IMR-90 (cell line): ENCODE measurements at regions not wholly inside any gene's neighbourhood (a gene's known extent, or its start where the extent isn't known, plus 50 kb on each side); places are given as distances from the start of the nearest gene placed in this dataset.

Experiments used
- ATAC-seq: fragments of 200-7000 bp; cut with Tn5 transposase; 2 replicates; pipeline ENCODE4 v1.9.1; 2020; ENCODE audit warnings: low read depth, mild to moderate bottlenecking, moderate library complexity
- BruUV-seq: library from RNA; stranded (reverse); fragments of 400-500 nt; replicated peaks from 2 replicates; lab custom pipeline; 2021; lab: Mats Ljungman, UMichigan
- CTCF ChIA-PET: fragments of 300-600 bp; formaldehyde crosslinking; extraction: SDS; loops from one replicate; lab custom pipeline; 2021; ENCODE audit warnings: antibody characterized with exemption; lab: Yijun Ruan, JAX
- POLR2A ChIA-PET: fragments of 300-600 bp; sonication (Branson Sonifier 250); formaldehyde crosslinking; loops from one replicate; lab custom pipeline; 2022; ENCODE audit warnings: antibody characterized with exemption; ENCODE audit not compliant: unreplicated experiment; lab: Charles Lee
- DNase-seq: peaks from one replicate; pipeline ENCODE4 v3.0.0; 2013
- H2AFZ ChIP-seq: replicated peaks from 2 replicates; pipeline ENCODE3; 2013; ENCODE audit warnings: low read length, mild to moderate bottlenecking; ENCODE audit not compliant: poor library complexity
- H2AK5ac ChIP-seq: 2 replicates; pipeline ENCODE4 v1.6.1; 2013; ENCODE audit warnings: low read depth, low read length, inconsistent platforms
- H2AK9ac ChIP-seq: replicated peaks from 2 replicates; pipeline ENCODE3; 2013; ENCODE audit warnings: mild to moderate bottlenecking, low read depth, low read length, moderate library complexity; ENCODE audit not compliant: poor library complexity
- H2BK120ac ChIP-seq: 2 replicates; pipeline ENCODE4 v1.6.1; 2013; ENCODE audit warnings: low read depth, low read length, inconsistent platforms
- H2BK15ac ChIP-seq: 3 replicates; pipeline ENCODE4 v1.6.1; 2013; ENCODE audit warnings: low read depth, low read length, inconsistent platforms
- H2BK20ac ChIP-seq: 2 replicates; pipeline ENCODE4 v1.6.1; 2013; ENCODE audit warnings: low read depth, mild to moderate bottlenecking, inconsistent platforms, low read length, moderate library complexity
- H2BK5ac ChIP-seq: 2 replicates; pipeline ENCODE4 v1.6.1; 2013; ENCODE audit warnings: mild to moderate bottlenecking, low read depth, low read length, inconsistent platforms; ENCODE audit not compliant: poor library complexity, severe bottlenecking
- H3K14ac ChIP-seq: replicated peaks from 2 replicates; pipeline ENCODE4 v1.6.1; 2013; ENCODE audit warnings: low read depth, low read length, inconsistent platforms
- H3K18ac ChIP-seq: 2 replicates; pipeline ENCODE4 v1.6.1; 2013; ENCODE audit warnings: low read depth, low read length, control low read depth
- H3K23ac ChIP-seq: 2 replicates; pipeline ENCODE4 v1.6.1; 2013; ENCODE audit warnings: low read depth, low read length, inconsistent platforms
- H3K27ac ChIP-seq: 2 replicates; pipeline ENCODE4 v1.5.1; 2013; ENCODE audit warnings: mild to moderate bottlenecking, control low read depth, low read length; ENCODE audit not compliant: insufficient read depth
- H3K27me3 ChIP-seq: 2 replicates; pipeline ENCODE4 v1.6.1; 2013; ENCODE audit warnings: low read length; ENCODE audit not compliant: control insufficient read depth, insufficient read depth
- H3K36me3 ChIP-seq: 2 replicates; pipeline ENCODE4 v1.6.1; 2013; ENCODE audit warnings: low read length, mixed read lengths; ENCODE audit not compliant: control insufficient read depth, insufficient read depth
- H3K4ac ChIP-seq: 2 replicates; pipeline ENCODE4 v1.6.1; 2013; ENCODE audit warnings: low read depth, low read length, inconsistent platforms
- H3K4me1 ChIP-seq: 2 replicates; pipeline ENCODE4 v1.6.1; 2013; ENCODE audit warnings: low read length, mixed read lengths; ENCODE audit not compliant: control insufficient read depth, insufficient read depth
- H3K4me2 ChIP-seq: 2 replicates; pipeline ENCODE4 v1.6.1; 2013; ENCODE audit warnings: low read depth, mild to moderate bottlenecking, control low read depth, low read length, moderate library complexity
- H3K4me3 ChIP-seq: 2 replicates; pipeline ENCODE4 v1.5.1; 2013; ENCODE audit warnings: low read depth, mild to moderate bottlenecking, control low read depth, low read length, moderate library complexity; ENCODE audit not compliant: insufficient read depth
- H3K56ac ChIP-seq: 2 replicates; pipeline ENCODE4 v1.6.1; 2013; ENCODE audit warnings: low read length, inconsistent platforms; ENCODE audit not compliant: insufficient read depth; ENCODE audit errors: extremely low read depth
- H3K79me1 ChIP-seq, 2 experiments: 2 replicates each; pipeline ENCODE4 v1.6.1; 2013; ENCODE audit warnings: low read length in 2 of 2, inconsistent platforms in 1 of 2, low read depth in 1 of 2
- H3K9ac ChIP-seq: 2 replicates; pipeline ENCODE4 v1.6.1; 2013; ENCODE audit warnings: low read depth, low read length, control low read depth
- H3K9me1 ChIP-seq: 2 replicates; pipeline ENCODE4 v1.6.1; 2013; ENCODE audit warnings: low read length, inconsistent platforms; ENCODE audit not compliant: insufficient read depth
- H3K9me3 ChIP-seq: 2 replicates; pipeline ENCODE4 v1.6.1; 2013; ENCODE audit warnings: low read length; ENCODE audit not compliant: control insufficient read depth, insufficient read depth
- H4K20me1 ChIP-seq: 2 replicates; pipeline ENCODE4 v1.6.1; 2013; ENCODE audit warnings: low read length, inconsistent platforms; ENCODE audit not compliant: insufficient read depth
- H4K5ac ChIP-seq: 2 replicates; pipeline ENCODE4 v1.6.1; 2013; ENCODE audit warnings: mild to moderate bottlenecking, low read depth, low read length, control low read depth
- H4K8ac ChIP-seq, 2 experiments: 2 replicates each; pipeline ENCODE4 v1.6.1; 2013; ENCODE audit warnings: low read depth in 2 of 2, low read length in 2 of 2, control low read depth in 1 of 2, inconsistent platforms in 1 of 2
- H4K91ac ChIP-seq: 2 replicates; pipeline ENCODE4 v1.6.1; 2013; ENCODE audit warnings: low read depth, low read length, inconsistent platforms; ENCODE audit not compliant: insufficient read depth
- BHLHE40 ChIP-seq: fragments of 150-350 bp; IDR thresholded peaks from 2 replicates; pipeline ENCODE4 v1.6.1; 2016; ENCODE audit warnings: mild to moderate bottlenecking, low read depth, low read length
- CEBPB ChIP-seq: IDR thresholded peaks from 2 replicates; pipeline ENCODE4 v1.6.1; 2012; ENCODE audit warnings: low read depth, low read length, improper control_type of control experiment
- CHD1 ChIP-seq: IDR thresholded peaks from 2 replicates; pipeline ENCODE4 v1.6.1; 2012; ENCODE audit warnings: low read depth, low read length, improper control_type of control experiment
- CTCF ChIP-seq: conservative IDR thresholded peaks from 2 replicates; pipeline ENCODE4 v1.5.1; 2012; ENCODE audit warnings: mild to moderate bottlenecking, low read depth, low read length, improper control_type of control experiment
- ELK1 ChIP-seq: fragments of 150-350 bp; IDR thresholded peaks from 2 replicates; pipeline ENCODE4 v1.6.1; 2016; ENCODE audit warnings: low read depth, mild to moderate bottlenecking, low read length, moderate library complexity, borderline replicate concordance
- FOS ChIP-seq: fragments of 150-350 bp; IDR thresholded peaks from 2 replicates; pipeline ENCODE4 v1.6.1; 2016; ENCODE audit warnings: low read depth, low read length
- MAFK ChIP-seq: IDR thresholded peaks from 2 replicates; pipeline ENCODE4 v1.6.1; 2012; ENCODE audit warnings: low read depth, low read length, improper control_type of control experiment
- MAZ ChIP-seq: IDR thresholded peaks from 2 replicates; pipeline ENCODE4 v1.6.1; 2012; ENCODE audit warnings: low read depth, mild to moderate bottlenecking, low read length, improper control_type of control experiment, moderate library complexity, borderline replicate concordance
- MXI1 ChIP-seq: IDR thresholded peaks from 2 replicates; pipeline ENCODE4 v1.6.1; 2012; ENCODE audit warnings: low read depth, mild to moderate bottlenecking, low read length, moderate library complexity, borderline replicate concordance
- NFE2L2 ChIP-seq: fragments of 150-350 bp; IDR thresholded peaks from 2 replicates; pipeline ENCODE4 v1.6.1; 2016; ENCODE audit warnings: low read depth, mild to moderate bottlenecking, low read length
- POLR2A ChIP-seq: IDR thresholded peaks from 2 replicates; pipeline ENCODE4 v1.6.1; 2012; ENCODE audit warnings: mild to moderate bottlenecking, low read depth, low read length
- RAD21 ChIP-seq: IDR thresholded peaks from 2 replicates; pipeline ENCODE4 v1.6.1; 2012; ENCODE audit warnings: low read length, improper control_type of control experiment
- RCOR1 ChIP-seq: IDR thresholded peaks from 2 replicates; pipeline ENCODE4 v1.6.1; 2012; ENCODE audit warnings: mild to moderate bottlenecking, low read length, improper control_type of control experiment; ENCODE audit not compliant: insufficient replicate concordance
- RFX5 ChIP-seq: IDR thresholded peaks from 2 replicates; pipeline ENCODE4 v1.8.0; 2012; ENCODE audit warnings: low read depth, mild to moderate bottlenecking, low read length, moderate library complexity
- SMC3 ChIP-seq: fragments of 150-350 bp; IDR thresholded peaks from 2 replicates; pipeline ENCODE4 v1.6.1; 2016; ENCODE audit warnings: low read depth, mild to moderate bottlenecking, antibody characterized with exemption, low read length, moderate library complexity
- USF2 ChIP-seq: fragments of 150-350 bp; IDR thresholded peaks from 2 replicates; pipeline ENCODE4 v1.6.1; 2017; ENCODE audit warnings: mild to moderate bottlenecking, antibody characterized with exemption, low read length, low read depth
- WGBS, 2 experiments: methylation state at CpG; one replicate each; pipeline versions ENCODE4 v1.1.5 to v1.1.7; 2013; ENCODE audit warnings: missing lambda C conversion rate in 2 of 2; ENCODE audit not compliant: insufficient read length in 1 of 2; ENCODE audit errors: extremely low coverage in 2 of 2; 5-methylcytosine and 5-hydroxymethylcytosine counted together
- dilution Hi-C: fragments of 300-500 bp; cut with HindIII; formaldehyde crosslinking; loops from one replicate; pipeline ENCODE4 v1.14.3; 2018; ENCODE audit warnings: low sequenced_read_pairs; ENCODE audit not compliant: unreplicated experiment
- in situ Hi-C: fragments of 300-500 bp; cut with MboI; formaldehyde crosslinking; loops from 3 replicates; pipeline ENCODE4 v1.14.3; 2019; ENCODE audit warnings: low sequenced_read_pairs, inconsistent platforms, mixed read lengths
- intact Hi-C: fragments of 100-400 bp; cut with micrococcal nuclease; formaldehyde crosslinking; loops from 2 replicates; pipeline ENCODE4 v1.10.0; 2022

- Histone ChIP-seq H2BK120ac (no peak overlapping the region), H3K4ac (no peak overlapping the region), H3K27ac (no peak overlapping the region), H2AK9ac (no peak overlapping the region), H3K79me1 (no peaks in the 10 kb centered on the region), H3K14ac (no peak overlapping the region), H3K23ac (no peak overlapping the region), H3K27me3 (peaks cover 2% of the 10 kb centered on the region; the same call in 1 of the 2 replicates), H2AK5ac (no peak overlapping the region), H2AFZ (no peak overlapping the region), H2BK20ac (no peak overlapping the region), H3K4me3 (no peak overlapping the region), H4K8ac (no peak overlapping the region), H3K4me2 (no peak overlapping the region), H3K18ac (no peak overlapping the region), H3K36me3 (no peaks in the 10 kb centered on the region), H4K91ac (no peak overlapping the region), H2BK15ac (no peak overlapping the region), H4K20me1 (no peaks in the 10 kb centered on the region), H4K5ac (no peak overlapping the region), H2BK5ac (no peak overlapping the region), H3K9ac (no peak overlapping the region), H3K56ac (no peak overlapping the region), H3K9me3 (no peaks in the 10 kb centered on the region), H3K9me1 (no peaks in the 10 kb centered on the region), H3K4me1 (peaks cover 3% of the 10 kb centered on the region; the same call in 1 of the 2 replicates)
- CTCF ChIA-PET = no interaction called here
- TF ChIP-seq CHD1 = no peak
- no peak for TF ChIP-seq MAFK
- no peak for TF ChIP-seq BHLHE40
- no peak for TF ChIP-seq RFX5
- no peak for TF ChIP-seq MAZ
- TF ChIP-seq CTCF = no peak
- no peak for TF ChIP-seq POLR2A
- no peak for TF ChIP-seq SMC3
- TF ChIP-seq ELK1 = no peak
- TF ChIP-seq MXI1 = no peak
- no peak for TF ChIP-seq RAD21
- no peak for TF ChIP-seq NFE2L2
- TF ChIP-seq USF2 = no peak
- TF ChIP-seq CEBPB = no peak
- TF ChIP-seq FOS = no peak
- no peak for TF ChIP-seq RCOR1
- DNase-seq (no peak), ATAC-seq (no peak)
- in situ Hi-C loops = loop anchor here (25.0 kb wide), 1 partner anchor 418 kb away; the partner anchor contains the start of gene FAM210B
- intact Hi-C loops = no loop called here
- BruUV-seq = no TSS peak
- 100% methylated on average over 1 of the region's 7 CpGs; no CpG with 5 or more reads in 1 of the 2 experiments for WGBS, 2 experiments
- POLR2A ChIA-PET = no interaction called here
- dilution Hi-C loops = no loop called here
Measured at GRCh38 chr20:56780266-56780665, 151.2 kb downstream of the TFAP2C start.
